GM12878 (cell line): ENCODE measurements at regions not wholly inside any gene's neighbourhood (a gene's known extent, or its start where the extent isn't known, plus 50 kb on each side); places are given as distances from the start of the nearest gene placed in this dataset.

Experiments used
- ATAC-seq: fragments of 200-7000 bp; cut with Tn5 transposase; 3 replicates; pipeline ENCODE4 v1.9.1; 2020; ENCODE audit warnings: mild to moderate bottlenecking, moderate library complexity
- BruUV-seq: library from RNA; stranded (reverse); fragments of 400-500 nt; replicated peaks from 2 replicates; lab custom pipeline; 2021; lab: Mats Ljungman, UMichigan
- CTCF ChIA-PET: fragments of 300-600 bp; sonication (Branson Sonifier 250); formaldehyde crosslinking; extraction: SDS; loops from one replicate; lab custom pipeline; 2021; ENCODE audit warnings: inconsistent platforms; lab: Yijun Ruan, JAX
- POLR2A ChIA-PET: fragments of 350-600 bp; formaldehyde crosslinking; extraction: SDS; loops from one replicate; lab custom pipeline; 2021; ENCODE audit warnings: inconsistent platforms; lab: Charles Lee
- RAD21 ChIA-PET: fragments of 300-600 bp; sonication (Branson Sonifier 250); formaldehyde crosslinking; loops from one replicate; lab custom pipeline; 2023; ENCODE audit warnings: antibody characterized with exemption; ENCODE audit not compliant: unreplicated experiment; lab: Charles Lee
- SMC1A ChIA-PET: fragments of 300-600 bp; sonication (Branson Sonifier 250); formaldehyde crosslinking; loops from one replicate; lab custom pipeline; 2023; ENCODE audit not compliant: unreplicated experiment, uncharacterized antibody; lab: Charles Lee
- DNase-seq: peaks from one replicate; pipeline ENCODE4 v3.0.0-alpha.2; 2011; ENCODE audit warnings: low read depth, low spot score
- FAIRE-seq: peaks from 3 replicates; lab custom pipeline; 2011; peaks lifted over from hg19 to GRCh38; lab: Jason Lieb, UNC
- H2AFZ ChIP-seq: 2 replicates; pipeline ENCODE4 v1.6.0; 2011; ENCODE audit warnings: low read depth, low read length, control low read depth; ENCODE audit not compliant: control insufficient read depth
- H3K27ac ChIP-seq: 2 replicates; pipeline ENCODE4 v1.5.1; 2011; ENCODE audit warnings: control low read depth; ENCODE audit not compliant: control insufficient read depth, insufficient read depth
- H3K27me3 ChIP-seq, 2 experiments: replicated peaks in 1 of 2; 2 replicates each; pipeline versions ENCODE4 v1.6.0 to v1.6.1; 2011; ENCODE audit warnings: low read length in 1 of 2; ENCODE audit not compliant: control insufficient read depth in 2 of 2, insufficient read depth in 2 of 2
- H3K36me3 ChIP-seq, 2 experiments: 2 replicates each; pipeline ENCODE4 v1.5.1; 2011; ENCODE audit warnings: low read length in 1 of 2; ENCODE audit not compliant: control insufficient read depth in 2 of 2, insufficient read depth in 2 of 2
- H3K4me1 ChIP-seq: 2 replicates; pipeline ENCODE4 v1.6.1; 2011; ENCODE audit warnings: mild to moderate bottlenecking, low read length, moderate library complexity, mixed read lengths; ENCODE audit not compliant: control insufficient read depth, insufficient read depth
- H3K4me2 ChIP-seq: 2 replicates; pipeline ENCODE4 v1.6.0; 2011; ENCODE audit warnings: control low read depth; ENCODE audit not compliant: control insufficient read depth, insufficient read depth
- H3K4me3 ChIP-seq: fragments of 200-600 bp; sonication (generic); 2 replicates; pipeline ENCODE4 v1.5.1; 2016
- H3K79me2 ChIP-seq: 2 replicates; pipeline ENCODE4 v1.6.0; 2011; ENCODE audit warnings: low read length; ENCODE audit not compliant: control insufficient read depth, insufficient read depth
- H3K9ac ChIP-seq: 2 replicates; pipeline ENCODE4 v1.8.0; 2011; ENCODE audit warnings: low read length, control low read depth, mixed read lengths; ENCODE audit not compliant: control insufficient read depth, insufficient read depth
- H3K9me3 ChIP-seq: replicated peaks from 3 replicates; pipeline ENCODE4 v1.5.1; 2011; ENCODE audit warnings: mild to moderate bottlenecking, low read length; ENCODE audit not compliant: control insufficient read depth, insufficient read depth
- H4K20me1 ChIP-seq: 2 replicates; pipeline ENCODE4 v1.6.0; 2011; ENCODE audit not compliant: control insufficient read depth, insufficient read depth
- EP300 ChIP-seq, 2 experiments: fragments of 150-350 bp in 1 of 2; IDR thresholded peaks; 2 replicates each; pipeline ENCODE4 v1.6.1; 2011 to 2012; ENCODE audit warnings: low read depth in 2 of 2, low read length in 2 of 2, borderline replicate concordance in 1 of 2, improper control_type of control experiment in 1 of 2, inconsistent platforms in 1 of 2; ENCODE audit not compliant: control insufficient read depth in 1 of 2
- HDGF ChIP-seq: fragments of 450-650 bp; IDR thresholded peaks from 2 replicates; pipeline ENCODE4 v1.6.1; 2016; ENCODE audit warnings: antibody characterized with exemption
- JUNB ChIP-seq: IDR thresholded peaks from 2 replicates; pipeline ENCODE4 v1.6.1; 2016; ENCODE audit warnings: antibody characterized with exemption, mild to moderate bottlenecking
- LARP7 ChIP-seq: fragments of 450-650 bp; IDR thresholded peaks from 2 replicates; pipeline ENCODE4 v1.6.1; 2017; ENCODE audit warnings: mild to moderate bottlenecking
- MEF2A ChIP-seq: IDR thresholded peaks from 2 replicates; pipeline ENCODE4 v1.6.1; 2011; ENCODE audit warnings: low read depth, mild to moderate bottlenecking, low read length, moderate library complexity; ENCODE audit not compliant: insufficient read depth
- MYB ChIP-seq: fragments of 150-350 bp; IDR thresholded peaks from 2 replicates; pipeline ENCODE4 v1.6.1; 2014; ENCODE audit warnings: mild to moderate bottlenecking, low read depth, low read length, borderline replicate concordance
- NFXL1 ChIP-seq: fragments of 450-650 bp; IDR thresholded peaks from 2 replicates; pipeline ENCODE4 v1.6.1; 2017; ENCODE audit warnings: antibody characterized with exemption, mild to moderate bottlenecking, borderline replicate concordance
- NFYA ChIP-seq: IDR thresholded peaks from 2 replicates; pipeline ENCODE4 v1.6.1; 2011; ENCODE audit warnings: low read depth, mild to moderate bottlenecking, low read length, improper control_type of control experiment, borderline replicate concordance
- PKNOX1 ChIP-seq: fragments of 450-650 bp; IDR thresholded peaks from 2 replicates; pipeline ENCODE4 v1.6.1; 2016; ENCODE audit warnings: mild to moderate bottlenecking
- POLR2AphosphoS5 ChIP-seq: IDR thresholded peaks from 2 replicates; pipeline ENCODE4 v1.6.1; 2011; ENCODE audit warnings: mild to moderate bottlenecking, low read length, inconsistent platforms
- RCOR1 ChIP-seq: conservative IDR thresholded peaks from 2 replicates; pipeline ENCODE4 v1.6.1; 2012; ENCODE audit warnings: low read depth, low read length, improper control_type of control experiment
- RUNX3 ChIP-seq: IDR thresholded peaks from 2 replicates; pipeline ENCODE4 v1.6.1; 2012; ENCODE audit warnings: low read length, inconsistent platforms
- TBL1XR1 ChIP-seq: IDR thresholded peaks from 2 replicates; pipeline ENCODE4 v1.6.1; 2012; ENCODE audit warnings: low read depth, low read length, improper control_type of control experiment
- TCF12 ChIP-seq: IDR thresholded peaks from 2 replicates; pipeline ENCODE4 v1.6.1; 2011; ENCODE audit warnings: low read depth, mild to moderate bottlenecking, low read length
- WRNIP1 ChIP-seq: IDR thresholded peaks from 2 replicates; pipeline ENCODE4 v1.6.1; 2011; ENCODE audit warnings: low read depth, low read length, improper control_type of control experiment, borderline replicate concordance
- ZBTB11 ChIP-seq: fragments of 450-650 bp; formaldehyde crosslinking; IDR thresholded peaks from 2 replicates; pipeline ENCODE4 v1.5.0; 2022; ENCODE audit warnings: mild to moderate bottlenecking, missing genetic modification characterization
- ZNF207 ChIP-seq: fragments of 450-650 bp; IDR thresholded peaks from 2 replicates; pipeline ENCODE4 v1.6.1; 2014; ENCODE audit warnings: antibody characterized with exemption, mild to moderate bottlenecking, borderline replicate concordance
- WGBS: methylation state at CpG from one replicate; pipeline ENCODE4 v1.1.6; 2016; ENCODE audit warnings: low lambda C conversion rate; ENCODE audit not compliant: insufficient replicate concordance, insufficient coverage; ENCODE audit errors: missing lambda C conversion rate; 5-methylcytosine and 5-hydroxymethylcytosine counted together
- in situ Hi-C: fragments of 300-500 bp; cut with MboI; formaldehyde crosslinking; loops from 9 replicates; pipeline ENCODE4 v1.14.3; 2018; ENCODE audit warnings: mixed read lengths
- intact Hi-C: fragments of 100-400 bp; cut with micrococcal nuclease; formaldehyde crosslinking; loops from one replicate; pipeline ENCODE4 v1.14.2; 2022; ENCODE audit not compliant: unreplicated experiment

- peak; percentile 96 for TF ChIP-seq MEF2A
- TF ChIP-seq JUNB: peak; percentile 45
- TF ChIP-seq TBL1XR1: 0 out of 2 replicates have a peak, but pooled peaks have one; percentile 19
- TF ChIP-seq EP300 (IDR thresholded peaks at IDR 0.05; ENCODE audit: borderline replicate concordance in 1 of 2, control insufficient read depth in 1 of 2, low read depth in 2 of 2, low read length in 2 of 2): 0 out of 4 replicates have a peak, but pooled peaks of 1 of the 2 experiments have one; percentile 25
- TF ChIP-seq RCOR1: no peak
- no peak for TF ChIP-seq LARP7
- TF ChIP-seq POLR2AphosphoS5: no peak
- TF ChIP-seq TCF12: no peak
- peak; percentile 37 for TF ChIP-seq RUNX3
- TF ChIP-seq ZNF207: no peak
These were observed 339.8 kb downstream of the PRDM2 start (continued) for GRCh38 chr1:14039582-14040430.

- Histone ChIP-seq H3K9ac (no peak overlapping the region), H3K4me2 (no peak overlapping the region), H3K9me3 (no peaks in the 10 kb centered on the region), H3K79me2 (no peaks in the 10 kb centered on the region), H3K27me3 (no peaks in the 10 kb centered on the region), H2AFZ (no peak overlapping the region)
- WGBS: 42% methylated on average over 4 of the region's 4 CpGs
- no peak for ATAC-seq
- intact Hi-C loops: no loop called here
- POLR2A ChIA-PET: no interaction called here
- no TSS peak for BruUV-seq
- in situ Hi-C loops: no loop called here
- no peak for FAIRE-seq
- DNase-seq: no peak
- CTCF ChIA-PET: no interaction called here
- RAD21 ChIA-PET: no interaction called here
- SMC1A ChIA-PET: no interaction called here
- TF ChIP-seq HDGF: no peak
- TF ChIP-seq NFXL1: no peak
- TF ChIP-seq MYB: no peak
- no peak for TF ChIP-seq ZBTB11 (CRISPR knock-in tag)
- no peak for TF ChIP-seq WRNIP1
- no peak for TF ChIP-seq NFYA
- no peak for TF ChIP-seq RUNX3
- no peak for TF ChIP-seq PKNOX1
- TF ChIP-seq, all 136 proteins: peak for 0
- Histone ChIP-seq H3K4me1 (no peaks in the 10 kb centered on the region), H3K4me3 (no peak overlapping the region), H3K36me3 (no peaks in the 10 kb centered on the region), H4K20me1 (no peaks in the 10 kb centered on the region), H3K27ac (no peak overlapping the region)
These were observed 350.0 kb downstream of the PRDM2 start for GRCh38 chr1:14049965-14050364.
